HAP-1 (cell line): ENCODE measurements at regions not wholly inside any gene's neighbourhood (a gene's known extent, or its start where the extent isn't known, plus 50 kb on each side); places are given as distances from the start of the nearest gene placed in this dataset.
A peak's percentile ranks its signal among the peaks of the same experiment; 100 is the strongest.

ENCODE experiments used
- DNase-seq, 2 experiments: peaks; one replicate each; pipeline ENCODE4 v3.0.0-alpha.2; 2016 to 2020; ENCODE audit warnings: low spot score in 2 of 2
- H3K27me3 ChIP-seq: fragments of 250-450 bp; sonication (Bioruptor Pico); 2 replicates; pipeline ENCODE4 v1.5.1; 2020; ENCODE audit warnings: low read depth, mild to moderate bottlenecking, moderate library complexity
- H3K36me3 ChIP-seq: fragments of 250-450 bp; sonication (Bioruptor Pico); replicated peaks from 2 replicates; pipeline ENCODE4 v1.5.1; 2020; ENCODE audit warnings: mild to moderate bottlenecking
- H3K4me1 ChIP-seq: fragments of 250-450 bp; sonication (Bioruptor Pico); 2 replicates; pipeline ENCODE4 v1.5.1; 2020; ENCODE audit warnings: mild to moderate bottlenecking
- H3K4me3 ChIP-seq: fragments of 250-450 bp; sonication (Bioruptor Pico); 2 replicates; pipeline ENCODE4 v1.5.1; 2020; ENCODE audit warnings: mild to moderate bottlenecking, moderate library complexity
- H3K9me3 ChIP-seq: fragments of 250-450 bp; sonication (Bioruptor Pico); 2 replicates; pipeline ENCODE4 v1.5.1; 2020; ENCODE audit warnings: mild to moderate bottlenecking, moderate library complexity
- in situ Hi-C: fragments of 300-500 bp; cut with MboI; formaldehyde crosslinking; loops from 3 replicates; pipeline ENCODE4 v1.14.3; 2020; ENCODE audit warnings: low sequenced_read_pairs, inconsistent platforms, mixed read lengths

DNA sequence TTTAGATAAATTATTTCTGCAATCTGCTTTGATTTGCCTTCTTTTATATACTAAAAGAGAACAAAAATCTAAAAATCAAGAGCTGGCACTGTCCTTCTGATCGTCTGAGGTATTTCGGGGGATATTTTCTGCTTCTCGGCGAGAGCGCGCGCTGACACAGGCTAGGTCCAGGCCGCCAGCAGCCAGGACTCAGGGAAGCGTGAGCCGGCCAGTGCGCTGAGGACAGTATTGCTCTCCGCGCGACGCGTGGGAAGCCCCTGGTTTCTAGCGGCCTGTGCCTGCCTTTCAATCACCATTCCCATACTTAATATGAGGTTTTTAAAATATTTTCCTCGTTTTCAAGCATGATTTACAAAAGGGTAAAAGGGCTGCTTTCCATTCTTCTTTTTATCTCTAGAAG, 307.3 kb upstream of the IRX1 start:
- Histone ChIP-seq H3K27me3 (no peaks in the 10 kb centered on the region), H3K36me3 (no peaks in the 10 kb centered on the region), H3K9me3 (no peaks in the 10 kb centered on the region), H3K4me1 (no peaks in the 10 kb centered on the region), H3K4me3 (no peak overlapping the region)
- DNase-seq: no peak
- in situ Hi-C loops: no loop called here

DNA sequence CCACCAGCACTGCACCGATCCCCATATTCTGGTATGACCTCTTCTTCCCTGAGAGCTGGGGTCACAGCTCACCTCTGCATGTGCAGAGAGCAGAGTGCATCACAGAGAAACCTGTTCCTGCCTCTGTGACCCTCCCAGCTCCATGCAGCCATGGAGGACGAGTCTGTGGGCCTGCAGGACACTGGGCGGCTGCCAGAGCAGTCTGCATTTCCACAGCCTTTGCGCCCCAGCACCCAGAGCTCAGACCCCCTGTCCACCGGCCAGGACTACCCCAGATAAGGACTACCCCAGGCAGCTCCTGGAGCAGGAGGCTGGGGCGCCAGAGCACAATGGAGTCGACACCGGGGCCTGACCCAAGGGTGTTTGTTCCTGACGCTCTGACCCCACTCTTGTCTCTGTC, 308.1 kb upstream of the IRX1 start:
- H3K4me1 ChIP-seq: no peaks in the 10 kb centered on the region
- H3K9me3 ChIP-seq: no peaks in the 10 kb centered on the region
- no peak overlapping the region for H3K4me3 ChIP-seq
- in situ Hi-C loops: no loop called here
- DNase-seq: no peak
- no peaks in the 10 kb centered on the region for H3K27me3 ChIP-seq
- no peaks in the 10 kb centered on the region for H3K36me3 ChIP-seq

DNA sequence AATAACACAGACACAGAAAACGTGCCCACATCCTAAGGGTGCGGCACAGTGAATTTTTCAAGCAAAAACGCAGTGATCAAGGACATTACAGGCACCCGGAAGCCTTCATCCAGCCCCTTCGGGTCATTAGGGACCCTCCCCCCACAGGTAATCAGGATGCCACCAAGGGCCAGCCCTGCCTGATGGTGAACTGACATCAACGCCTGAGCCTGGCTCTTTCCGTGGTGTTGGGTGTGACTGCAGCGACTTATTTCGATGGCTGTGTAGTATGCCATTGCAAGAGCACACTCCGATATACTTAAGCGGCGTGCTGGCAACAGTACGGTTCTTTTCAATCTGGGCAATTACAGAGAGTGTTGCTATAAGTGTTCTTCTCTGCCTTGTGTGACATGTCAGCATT, 310.0 kb upstream of the IRX1 start:
- in situ Hi-C loops: no loop called here
- Histone ChIP-seq H3K36me3 (no peaks in the 10 kb centered on the region), H3K27me3 (no peaks in the 10 kb centered on the region), H3K9me3 (no peaks in the 10 kb centered on the region), H3K4me3 (no peak overlapping the region), H3K4me1 (no peaks in the 10 kb centered on the region)
- DNase-seq: no peak

DNA sequence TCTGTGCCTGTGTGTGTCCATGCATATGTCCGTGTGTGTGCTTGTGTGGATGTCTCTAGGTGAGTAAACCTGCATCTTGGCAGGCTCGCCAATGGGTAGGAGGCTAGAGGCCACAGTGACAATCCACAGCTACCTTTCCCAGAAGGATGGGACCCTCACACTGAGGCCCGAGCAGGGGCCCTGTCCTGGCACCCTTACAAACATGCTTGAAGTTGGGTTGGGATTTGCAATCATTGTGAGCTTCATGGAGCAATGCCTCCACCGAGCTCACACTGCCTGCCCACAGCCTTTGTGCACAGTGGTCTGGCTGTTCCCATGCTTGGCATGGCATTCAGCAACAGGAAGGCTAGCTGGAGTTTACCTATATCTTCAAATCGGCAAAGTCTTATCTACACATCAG, 311.1 kb upstream of the IRX1 start:
- in situ Hi-C loops: no loop called here
- Histone ChIP-seq H3K4me1 (no peaks in the 10 kb centered on the region), H3K27me3 (no peaks in the 10 kb centered on the region), H3K4me3 (no peak overlapping the region), H3K36me3 (no peaks in the 10 kb centered on the region), H3K9me3 (no peaks in the 10 kb centered on the region)
- no peak for DNase-seq

DNA sequence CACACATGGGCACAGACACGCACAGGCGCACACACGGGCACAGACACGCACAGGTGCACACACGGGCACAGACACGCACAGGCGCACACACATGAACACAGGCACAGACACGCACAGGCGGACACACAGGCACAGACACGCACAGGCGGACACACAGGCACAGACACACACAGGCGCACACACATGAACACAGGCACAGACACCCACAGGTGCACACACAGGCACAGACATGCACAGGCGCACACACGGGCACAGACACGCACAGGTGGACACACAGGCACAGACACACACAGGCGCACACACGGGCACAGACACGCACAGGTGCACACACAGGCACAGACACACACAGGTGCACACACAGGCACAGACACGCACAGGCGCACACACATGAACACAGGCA, 312.8 kb upstream of the IRX1 start:
- no peaks in the 10 kb centered on the region for H3K9me3 ChIP-seq
- DNase-seq: no peak
- no peaks in the 10 kb centered on the region for H3K27me3 ChIP-seq
- no peaks in the 10 kb centered on the region for H3K36me3 ChIP-seq
- no peaks in the 10 kb centered on the region for H3K4me1 ChIP-seq
- H3K4me3 ChIP-seq: no peak overlapping the region
- in situ Hi-C loops: no loop called here

DNA sequence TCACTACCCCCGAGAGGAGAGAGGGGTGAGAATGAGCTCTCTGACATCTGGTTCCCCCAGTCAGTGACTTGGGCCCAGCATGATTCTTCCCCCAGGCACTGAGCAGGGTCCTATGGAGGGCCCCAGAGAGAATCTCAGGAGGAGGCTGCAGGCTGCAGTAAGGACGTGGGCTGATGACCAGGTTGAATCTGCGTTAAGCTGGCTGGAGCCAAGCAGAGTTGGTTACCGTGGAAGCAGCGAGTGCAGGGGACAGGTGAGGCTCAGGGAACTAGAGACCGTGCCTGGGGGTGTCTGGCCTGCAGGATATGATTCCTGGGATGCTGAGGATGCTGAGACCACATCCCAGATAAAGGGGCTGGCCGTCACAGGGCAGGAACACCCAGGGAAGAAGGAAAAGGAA, 314.3 kb upstream of the IRX1 start:
- no peaks in the 10 kb centered on the region for H3K36me3 ChIP-seq
- H3K9me3 ChIP-seq: no peaks in the 10 kb centered on the region
- no peak overlapping the region for H3K4me3 ChIP-seq
- no peak for DNase-seq
- H3K4me1 ChIP-seq: no peaks in the 10 kb centered on the region; the same call in 1 of the 2 replicates
- no peaks in the 10 kb centered on the region for H3K27me3 ChIP-seq
- in situ Hi-C loops: no loop called here

DNA sequence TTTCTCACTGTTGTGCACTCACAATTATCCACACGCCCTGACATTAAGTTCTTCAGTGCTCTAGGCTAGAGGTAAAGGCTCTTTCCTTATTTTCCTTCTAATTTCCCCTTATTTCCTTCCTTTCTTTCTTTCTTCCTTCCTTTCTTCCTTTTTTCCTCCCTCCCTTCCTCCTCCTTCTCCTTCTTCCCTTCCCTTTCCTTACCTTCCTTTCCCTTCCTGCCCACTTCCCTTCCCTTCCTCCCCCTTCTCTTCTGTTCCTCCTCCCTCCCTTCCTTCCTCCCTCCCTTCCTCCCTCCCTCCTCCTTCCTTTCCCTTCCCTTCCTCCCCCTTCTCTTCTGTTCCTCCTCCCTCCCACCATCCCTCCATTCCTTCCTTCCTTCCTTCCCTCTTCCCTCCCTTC, 317.0 kb upstream of the IRX1 start:
- H3K4me1 ChIP-seq: no peaks in the 10 kb centered on the region; the same call in 1 of the 2 replicates
- H3K27me3 ChIP-seq: no peaks in the 10 kb centered on the region
- no peak for DNase-seq
- no peaks in the 10 kb centered on the region for H3K36me3 ChIP-seq
- in situ Hi-C loops: no loop called here
- no peak overlapping the region for H3K4me3 ChIP-seq
- no peaks in the 10 kb centered on the region for H3K9me3 ChIP-seq

DNA sequence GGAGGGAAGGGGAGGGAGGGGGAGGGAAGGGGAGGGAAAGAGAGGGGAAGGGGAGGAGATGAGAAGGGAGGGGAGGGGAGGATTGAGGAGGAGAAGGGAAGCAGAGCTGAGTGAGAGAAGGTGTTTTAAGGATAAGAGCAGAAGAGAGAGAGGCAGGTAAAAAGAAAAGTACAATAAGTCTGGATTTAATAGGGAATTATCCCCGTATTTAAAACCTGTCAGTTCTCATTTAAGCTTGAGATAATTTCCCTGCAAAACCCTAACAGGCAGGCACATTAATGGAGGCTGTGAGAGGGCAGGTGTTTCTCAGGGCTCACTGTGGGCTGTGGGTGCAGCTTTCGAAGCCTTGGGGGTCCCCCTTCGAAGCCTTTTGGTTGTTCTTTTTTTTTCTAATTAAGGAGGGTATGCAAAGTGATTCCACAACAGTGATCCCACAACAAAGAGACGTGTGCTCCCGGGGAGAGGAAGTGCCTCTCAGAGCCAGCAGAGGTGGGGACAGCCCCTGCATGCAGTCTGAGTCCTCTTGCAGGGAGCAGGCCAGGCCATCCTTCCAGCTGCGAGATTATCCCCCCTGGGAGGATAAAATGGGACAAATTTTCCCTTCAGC, 317.9 kb upstream of the IRX1 start:
- Histone ChIP-seq H3K9me3 (no peaks in the 10 kb centered on the region), H3K4me3 (no peak overlapping the region), H3K36me3 (no peaks in the 10 kb centered on the region), H3K27me3 (no peaks in the 10 kb centered on the region), H3K4me1 (no peaks in the 10 kb centered on the region; the same call in 1 of the 2 replicates)
- DNase-seq: peak in 1 of 2 experiments; percentile 30
- in situ Hi-C loops: no loop called here

DNA sequence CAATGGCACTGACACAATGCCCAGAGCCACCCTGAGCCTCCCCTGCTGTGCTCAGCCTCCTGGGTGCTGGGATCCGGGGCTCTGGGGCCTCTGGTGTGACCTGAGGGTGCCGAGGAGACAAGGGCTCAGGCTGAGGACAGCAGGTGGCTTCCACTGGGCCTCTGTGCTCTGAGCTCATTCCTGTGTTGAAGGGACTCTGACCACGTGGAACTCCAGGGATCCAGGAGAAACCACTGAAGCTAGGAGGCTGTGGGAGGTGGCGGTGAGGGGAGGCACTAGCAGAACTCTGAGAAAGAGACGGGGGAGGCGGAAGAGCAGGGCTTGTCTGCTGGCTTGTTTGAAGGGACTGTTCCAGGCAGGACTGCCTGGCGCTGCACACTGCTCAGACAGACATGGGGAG, 318.7 kb upstream of the IRX1 start:
- no peaks in the 10 kb centered on the region for H3K9me3 ChIP-seq

DNA sequence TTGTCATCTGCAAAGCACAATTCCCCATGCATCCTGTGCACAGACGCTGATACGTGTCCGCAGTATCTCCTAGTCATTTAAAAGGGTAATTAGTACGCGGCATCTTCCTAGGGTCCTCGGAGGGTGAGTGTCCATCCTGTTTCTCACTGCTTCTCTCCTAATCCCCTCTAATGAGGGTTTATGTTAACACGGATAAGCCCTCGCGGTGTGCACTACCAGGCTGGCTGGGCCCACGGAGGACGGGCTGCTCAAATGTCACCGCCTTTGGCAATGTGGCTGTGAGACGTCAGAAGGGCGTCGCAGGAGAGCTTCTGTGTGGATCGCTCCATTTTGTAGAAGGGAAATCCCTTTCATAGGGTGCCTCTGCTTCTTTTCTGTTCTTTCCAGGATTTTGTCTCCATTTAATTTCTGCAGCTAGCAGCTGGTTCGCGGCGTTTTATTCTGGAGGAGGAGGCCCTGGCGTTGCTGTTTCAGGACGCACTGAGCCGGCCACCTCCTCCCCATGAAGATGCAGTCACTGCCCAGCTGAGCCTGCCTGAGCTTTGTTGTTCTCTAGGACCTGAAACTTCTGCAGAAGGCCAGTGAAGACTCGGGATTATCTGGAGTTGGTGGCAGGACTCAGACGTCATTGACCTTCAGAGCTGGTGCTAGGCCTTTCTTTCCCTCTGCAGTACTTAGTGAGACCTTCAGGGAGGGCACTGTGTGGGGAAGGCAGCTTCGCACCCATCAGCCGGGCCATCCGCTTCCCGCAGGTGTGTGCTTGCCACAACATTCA, 326.1 kb upstream of the IRX1 start:
- in situ Hi-C loops: no loop called here
- Histone ChIP-seq H3K27me3 (no peaks in the 10 kb centered on the region), H3K9me3 (no peaks in the 10 kb centered on the region), H3K36me3 (no peaks in the 10 kb centered on the region), H3K4me3 (no peak overlapping the region), H3K4me1 (no peaks in the 10 kb centered on the region)
- DNase-seq: no peak

More for the DNA sequence above, 318.7 kb upstream of the IRX1 start:
- Histone ChIP-seq H3K36me3 (no peaks in the 10 kb centered on the region), H3K4me1 (no peaks in the 10 kb centered on the region; the same call in 1 of the 2 replicates), H3K4me3 (no peak overlapping the region), H3K27me3 (no peaks in the 10 kb centered on the region)
- DNase-seq: no peak
- in situ Hi-C loops: no loop called here

DNA sequence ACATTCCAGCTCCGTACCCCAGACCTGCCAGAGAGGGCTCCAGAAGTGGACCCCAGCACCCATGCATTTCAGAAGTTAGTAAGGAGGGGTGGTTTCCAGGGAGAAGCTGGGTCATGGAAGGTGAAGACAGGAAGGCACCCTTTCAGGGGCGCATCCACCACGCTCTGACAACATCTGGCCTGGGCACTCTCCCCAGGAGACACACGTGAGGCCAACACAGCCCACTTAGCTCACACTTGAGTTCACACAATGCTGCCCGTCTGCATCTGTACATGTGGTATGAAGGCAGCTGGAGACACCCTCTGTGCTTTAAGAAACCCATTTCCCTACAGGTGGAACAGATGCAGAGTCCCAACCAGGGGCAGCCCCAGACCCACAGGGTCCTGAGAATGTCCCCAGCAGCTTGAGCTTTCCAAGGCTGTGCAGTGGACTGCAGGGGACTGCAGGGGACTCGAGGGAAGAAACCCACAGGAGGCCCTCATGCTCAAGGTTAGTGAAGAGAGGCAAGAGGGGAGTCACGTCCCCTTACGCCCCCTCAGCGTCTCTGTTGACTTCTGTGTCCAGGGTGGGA, 326.8 kb upstream of the IRX1 start:
- Histone ChIP-seq H3K27me3 (no peaks in the 10 kb centered on the region), H3K9me3 (no peaks in the 10 kb centered on the region), H3K36me3 (no peaks in the 10 kb centered on the region), H3K4me1 (no peaks in the 10 kb centered on the region), H3K4me3 (no peak overlapping the region)
- no peak for DNase-seq
- in situ Hi-C loops: no loop called here

DNA sequence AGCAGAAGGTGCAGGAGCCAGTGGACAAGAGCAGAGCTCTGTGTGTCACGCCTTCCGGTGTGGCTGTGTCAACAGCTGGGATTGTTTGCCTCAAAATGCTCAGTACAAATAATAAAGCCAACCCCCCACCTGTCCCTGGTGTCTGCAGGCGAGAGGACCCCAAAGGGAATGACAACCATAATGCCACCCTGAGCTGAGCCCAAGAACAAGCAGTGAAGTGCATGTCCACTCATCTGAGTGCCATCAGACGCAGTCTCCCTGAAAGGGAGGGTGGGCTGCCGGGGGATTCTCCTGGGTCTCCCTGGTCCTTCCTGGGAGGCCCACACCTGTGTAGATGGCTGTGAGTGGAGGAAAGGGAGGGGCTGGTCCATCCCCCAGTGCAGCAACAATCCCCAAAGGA, 328.8 kb upstream of the IRX1 start:
- in situ Hi-C loops: no loop called here
- H3K4me1 ChIP-seq: no peaks in the 10 kb centered on the region
- no peaks in the 10 kb centered on the region for H3K9me3 ChIP-seq
- H3K4me3 ChIP-seq: no peak overlapping the region
- H3K36me3 ChIP-seq: no peaks in the 10 kb centered on the region
- H3K27me3 ChIP-seq: no peaks in the 10 kb centered on the region
- no peak for DNase-seq

DNA sequence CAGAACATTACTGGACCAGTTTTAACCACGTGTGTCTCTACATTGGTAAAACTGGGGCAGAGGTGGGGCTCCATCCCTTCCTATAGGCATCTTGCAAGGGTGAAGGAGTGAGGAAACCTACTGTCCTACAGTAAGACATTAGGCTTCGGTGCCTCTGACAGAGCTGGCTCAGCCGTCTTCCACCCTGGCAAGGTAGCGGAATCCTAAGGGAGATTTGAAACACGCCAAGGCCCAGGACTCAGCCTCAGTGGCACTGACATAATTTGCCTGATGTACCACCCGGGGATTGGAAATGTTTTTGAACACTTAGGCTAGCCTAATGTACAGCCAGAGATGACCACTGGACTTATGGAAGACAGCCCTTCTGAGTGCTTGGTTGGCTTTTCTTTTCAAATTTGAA, 329.7 kb upstream of the IRX1 start:
- in situ Hi-C loops: no loop called here
- no peak for DNase-seq
- H3K9me3 ChIP-seq: no peaks in the 10 kb centered on the region

DNA sequence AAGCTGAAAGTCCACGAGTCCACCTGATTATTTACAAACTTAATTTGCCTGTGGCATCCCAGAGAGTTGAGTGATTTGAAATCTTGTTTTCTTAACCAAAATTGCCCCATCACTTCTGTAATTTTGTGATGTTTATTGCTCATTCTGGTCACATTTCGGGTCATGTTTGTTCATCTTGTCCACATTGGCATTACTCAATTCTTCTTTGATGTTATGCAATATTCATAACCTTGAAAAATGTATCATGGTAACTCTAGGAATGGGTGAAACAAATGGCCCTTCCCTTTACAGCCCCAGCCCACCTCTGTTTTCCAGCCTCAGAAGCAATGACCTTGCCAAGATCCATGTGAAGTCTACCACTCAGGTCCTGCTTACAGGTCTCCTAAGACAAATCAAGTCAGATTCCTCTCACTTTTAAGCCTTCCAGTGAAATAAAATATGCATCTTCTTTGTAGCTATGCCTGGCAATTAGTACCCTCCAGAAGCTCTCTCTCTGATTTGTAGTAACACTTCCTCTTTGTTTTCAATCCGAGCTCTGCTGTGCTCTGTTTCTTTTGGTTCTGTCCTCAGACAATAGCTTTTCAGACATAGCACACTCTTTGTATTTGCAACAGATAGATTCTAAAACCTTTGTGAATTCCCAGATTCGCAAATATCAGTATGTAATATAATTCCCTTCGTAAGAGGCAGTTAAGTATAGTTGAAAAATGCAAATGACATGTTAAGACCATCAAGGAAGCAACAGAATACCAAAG, 330.3 kb upstream of the IRX1 start:
- H3K9me3 ChIP-seq: no peaks in the 10 kb centered on the region
- no peaks in the 10 kb centered on the region for H3K27me3 ChIP-seq
- H3K36me3 ChIP-seq: no peaks in the 10 kb centered on the region
- no peak for DNase-seq
- no peak overlapping the region for H3K4me3 ChIP-seq
- no peaks in the 10 kb centered on the region for H3K4me1 ChIP-seq
- in situ Hi-C loops: no loop called here

More for the DNA sequence above, 329.7 kb upstream of the IRX1 start:
- no peaks in the 10 kb centered on the region for H3K36me3 ChIP-seq
- no peak overlapping the region for H3K4me3 ChIP-seq
- no peaks in the 10 kb centered on the region for H3K4me1 ChIP-seq
- H3K27me3 ChIP-seq: no peaks in the 10 kb centered on the region
